Epithelial cell of prostate (primary cell): ENCODE measurements at regions not wholly inside any gene's neighbourhood (a gene's known extent, or its start where the extent isn't known, plus 50 kb on each side); places are given as distances from the start of the nearest gene placed in this dataset.
"Not testable (repeated sequence)": the region's sequence is repeated elsewhere in the genome, so short reads cannot be mapped to it uniquely, and the experiment has no call there.

Experiments
- DNase-seq: peaks from one replicate; pipeline ENCODE4 v3.0.0-alpha.2; 2011; ENCODE audit warnings: low read depth, low spot score
- H3K27ac ChIP-seq: fragments of 450-650 bp; 2 replicates; pipeline ENCODE4 v1.5.1; 2017; ENCODE audit warnings: mild to moderate bottlenecking

GRCh38 chrX:112979879-112980278 is 139.2 kb upstream of the AMOT start:
- H3K27ac ChIP-seq: no peak overlapping the region
- DNase-seq: no peak

GRCh38 chrX:112968351-112969133 is 127.9 kb upstream of the AMOT start:
- DNase-seq: peak; percentile 27
- H3K27ac ChIP-seq: peak overlapping the region; percentile 75

- DNase-seq: peak; percentile 37
- peak overlapping the region; percentile 75 for H3K27ac ChIP-seq
These were observed 127.3 kb upstream of the AMOT start for GRCh38 chrX:112967903-112968302.

- peak overlapping the region; percentile 75 for H3K27ac ChIP-seq
- peak; percentile 20 for DNase-seq
These were observed 126.7 kb upstream of the AMOT start for GRCh38 chrX:112967341-112967740.

GRCh38 chrX:112961981-112962380 is 121.3 kb upstream of the AMOT start:
- no peak for DNase-seq
- no peak overlapping the region for H3K27ac ChIP-seq

GRCh38 chrX:112947981-112948615 is 107.5 kb upstream of the AMOT start:
- DNase-seq: no peak

GRCh38 chrX:112946227-112946626 is 105.6 kb upstream of the AMOT start:
- H3K27ac ChIP-seq: no peak overlapping the region
- no peak for DNase-seq

More at GRCh38 chrX:112947981-112948615, 107.5 kb upstream of the AMOT start:
- H3K27ac ChIP-seq: no peak overlapping the region

- DNase-seq: no peak
- H3K27ac ChIP-seq: no peak overlapping the region
These were observed 105.2 kb upstream of the AMOT start for GRCh38 chrX:112945826-112946225.

- no peak overlapping the region for H3K27ac ChIP-seq
- no peak for DNase-seq
These were observed 100.7 kb upstream of the AMOT start for GRCh38 chrX:112941209-112941837.

- H3K27ac ChIP-seq: no peak overlapping the region
- no peak for DNase-seq
These were observed 94.4 kb upstream of the AMOT start for GRCh38 chrX:112935029-112935428.

- no peak overlapping the region for H3K27ac ChIP-seq
- DNase-seq: no peak
These were observed 91.3 kb upstream of the AMOT start for GRCh38 chrX:112931900-112932299.

- no peak overlapping the region for H3K27ac ChIP-seq
These were observed 90.8 kb upstream of the AMOT start for GRCh38 chrX:112931478-112931877.

GRCh38 chrX:112923381-112923780 is 82.8 kb upstream of the AMOT start:
- not testable (repeated sequence) for H3K27ac ChIP-seq

More at GRCh38 chrX:112931478-112931877, 90.8 kb upstream of the AMOT start:
- DNase-seq: no peak

GRCh38 chrX:112913807-112914206 is 73.2 kb upstream of the AMOT start:
- DNase-seq: no peak
- no peak overlapping the region for H3K27ac ChIP-seq

More at GRCh38 chrX:112923381-112923780, 82.8 kb upstream of the AMOT start:
- not testable (repeated sequence) for DNase-seq

- no peak overlapping the region for H3K27ac ChIP-seq
These were observed 69.8 kb upstream of the AMOT start for GRCh38 chrX:112910418-112910817.

GRCh38 chrX:112901869-112902725 is 61.5 kb upstream of the AMOT start:
- no peak for DNase-seq
- no peak overlapping the region for H3K27ac ChIP-seq

More at GRCh38 chrX:112910418-112910817, 69.8 kb upstream of the AMOT start:
- DNase-seq: no peak

GRCh38 chrX:112896051-112896450 is 55.4 kb upstream of the AMOT start:
- DNase-seq: no peak
- H3K27ac ChIP-seq: no peak overlapping the region
